Activated naive CD4-positive, alpha-beta T cell treated with anti-CD3 and anti-CD28 coated beads, Interleukin-2, amount 50 U/mL, for 24 hours (primary cell): ENCODE measurements at regions not wholly inside any gene's neighbourhood (a gene's known extent, or its start where the extent isn't known, plus 50 kb on each side); places are given as distances from the start of the nearest gene placed in this dataset.

ENCODE experiments used
- H3K27ac Mint-ChIP-seq: one replicate; pipeline ENCODE4 v1.8.0; 2021; ENCODE audit warnings: mild to moderate bottlenecking, mixed read lengths
- H3K27me3 Mint-ChIP-seq: one replicate; pipeline ENCODE4 v1.8.0; 2021; ENCODE audit warnings: mixed read lengths
- H3K36me3 Mint-ChIP-seq: one replicate; pipeline ENCODE4 v1.8.0; 2021; ENCODE audit warnings: mixed read lengths
- H3K4me1 Mint-ChIP-seq: one replicate; pipeline ENCODE4 v1.8.0; 2021; ENCODE audit warnings: mixed read lengths
- H3K4me3 Mint-ChIP-seq: one replicate; pipeline ENCODE4 v1.8.0; 2021; ENCODE audit warnings: mild to moderate bottlenecking, mixed read lengths
- H3K9me3 Mint-ChIP-seq: one replicate; pipeline ENCODE4 v1.8.0; 2021; ENCODE audit warnings: mixed read lengths

DNA sequence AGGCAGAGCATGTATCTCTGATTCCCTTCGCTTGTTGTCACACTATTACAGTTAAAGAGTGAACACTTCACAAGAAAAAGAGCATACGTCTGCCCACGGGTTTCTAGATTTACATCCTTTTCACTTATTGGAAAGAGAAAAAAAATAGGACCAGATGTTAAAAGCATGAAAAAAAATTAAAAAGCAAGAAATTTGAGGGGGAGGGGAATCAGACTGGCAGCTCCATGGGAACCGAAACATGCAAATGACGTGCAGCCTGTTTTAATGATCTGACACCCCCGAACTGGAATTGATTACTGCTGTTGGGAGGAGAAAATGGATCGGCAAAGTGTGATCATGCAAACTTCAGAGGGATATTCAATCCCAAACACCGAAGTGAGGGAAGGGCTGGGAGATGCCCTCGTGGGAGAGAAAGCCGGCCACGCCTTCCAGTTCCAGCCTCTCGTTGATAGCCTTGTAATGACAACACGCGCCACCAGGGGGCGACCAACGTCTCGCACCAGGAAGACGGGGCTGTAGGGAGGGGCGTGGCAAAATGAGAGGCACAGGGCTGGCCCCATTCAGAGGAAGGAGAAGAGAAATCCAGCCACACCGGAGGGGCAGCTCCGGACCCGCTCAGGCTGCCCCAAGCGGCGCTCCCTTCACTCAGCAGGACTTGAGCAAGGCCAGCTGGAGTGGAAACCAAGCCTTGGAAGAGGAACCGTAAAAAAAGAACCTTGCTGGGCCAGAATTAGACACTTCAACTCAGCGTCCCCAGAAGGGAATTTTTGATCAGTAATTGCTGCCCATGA lies 53.8 kb upstream of the SYT13 start:
- Mint-ChIP-seq H3K4me1 (peaks cover 11% of the 10 kb centered on the region), H3K4me3 (peak overlapping the region; percentile 73), H3K36me3 (no peaks in the 10 kb centered on the region), H3K27ac (no peak overlapping the region), H3K9me3 (no peaks in the 10 kb centered on the region), H3K27me3 (peaks cover 4% of the 10 kb centered on the region)

DNA sequence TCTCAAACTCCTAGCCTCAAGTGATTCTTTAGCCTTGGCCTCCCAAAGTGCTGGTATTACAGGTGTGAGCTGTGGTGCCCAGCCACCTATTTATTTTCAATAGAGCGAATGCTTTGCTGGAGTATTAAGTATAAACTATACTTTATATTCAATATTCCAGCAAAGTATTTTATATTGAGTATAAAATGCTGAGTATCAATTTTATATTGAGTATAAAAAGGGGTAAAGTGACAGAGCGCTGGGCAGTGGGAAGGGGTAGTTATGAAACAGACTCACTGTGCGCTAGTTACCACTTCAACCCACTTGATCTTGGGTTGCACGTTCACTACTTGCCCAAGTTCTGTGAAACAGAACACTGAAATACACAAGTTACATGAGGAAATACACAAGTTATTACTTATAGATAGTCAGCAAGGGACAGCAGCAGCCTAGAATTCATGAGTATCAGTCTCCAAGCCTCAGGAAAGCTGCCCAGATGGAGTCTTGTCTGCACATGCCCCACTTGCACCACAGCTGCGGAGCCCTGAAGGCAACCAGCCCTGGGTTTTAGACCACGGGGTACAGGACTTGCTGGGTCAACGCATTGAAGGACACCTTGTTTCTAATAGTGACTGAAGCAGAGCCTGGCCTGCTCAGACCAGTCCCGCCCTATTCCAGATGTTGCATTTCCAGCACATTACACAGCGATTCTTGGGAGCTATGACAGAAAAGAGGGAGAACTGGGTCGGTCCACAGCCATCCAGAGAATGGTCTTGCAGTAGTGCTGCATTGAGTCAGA lies 51.6 kb upstream of the SYT13 start:
- Mint-ChIP-seq H3K27ac (no peak overlapping the region), H3K9me3 (no peaks in the 10 kb centered on the region), H3K27me3 (peaks cover 2% of the 10 kb centered on the region), H3K4me1 (peaks cover 11% of the 10 kb centered on the region), H3K4me3 (no peak overlapping the region), H3K36me3 (no peaks in the 10 kb centered on the region)

DNA sequence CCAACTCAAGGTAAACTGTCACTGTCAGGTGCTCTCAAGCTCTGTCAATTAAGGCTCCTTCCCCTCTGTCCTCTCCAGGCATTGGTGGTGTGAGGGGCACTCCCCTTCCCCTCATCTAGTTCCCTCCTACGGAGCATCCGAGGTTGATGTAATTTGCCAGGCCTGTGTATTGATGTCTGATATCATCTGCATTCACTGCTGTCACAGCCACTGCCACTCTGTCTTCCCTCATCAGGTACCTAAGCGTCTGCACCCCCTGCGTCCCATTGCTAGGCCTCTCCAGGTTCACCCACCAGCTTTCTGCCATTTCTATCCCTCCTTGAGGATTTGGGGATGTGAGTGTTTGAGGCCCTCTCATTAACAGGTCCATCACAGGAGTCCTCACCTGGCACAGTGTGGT lies 50.0 kb upstream of the SYT13 start:
- Mint-ChIP-seq H3K4me3 (no peak overlapping the region), H3K4me1 (peaks cover 11% of the 10 kb centered on the region), H3K36me3 (no peaks in the 10 kb centered on the region), H3K27ac (no peak overlapping the region), H3K9me3 (no peaks in the 10 kb centered on the region), H3K27me3 (peaks cover 6% of the 10 kb centered on the region)
